Mucosa of gallbladder (tissue), 1 donor: ENCODE measurements at regions not wholly inside any gene's neighbourhood (a gene's known extent, or its start where the extent isn't known, plus 50 kb on each side); places are given as distances from the start of the nearest gene placed in this dataset.

Experiments used
- DNase-seq: peaks from one replicate; pipeline ENCODE4 v3.0.0-alpha.2; 2020; ENCODE audit warnings: low spot score
- donor health status: DM: no; HTN: no; CAD: no.

GRCh38 chr2:4844881-4845280 is 847.3 kb upstream of the SOX11 start:
- DNase-seq = no peak

DNA sequence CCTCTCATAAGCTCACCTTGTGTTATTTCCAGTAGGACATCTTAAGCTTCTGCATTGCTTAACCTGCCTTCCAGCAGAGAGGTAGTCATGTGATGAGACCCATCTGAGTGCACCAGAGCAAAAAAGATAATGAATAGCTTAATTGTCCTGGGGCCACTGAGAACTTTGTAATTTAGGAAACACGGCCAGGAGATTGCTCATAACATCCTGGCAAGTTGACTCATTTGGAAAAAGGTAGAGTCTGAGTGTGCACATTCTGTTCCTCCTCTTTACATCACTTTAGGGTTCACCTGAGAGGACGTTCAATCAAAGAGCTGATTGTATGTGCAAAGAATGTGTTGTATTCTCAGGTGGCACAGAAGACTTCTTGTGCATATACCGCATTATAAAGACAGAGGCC is 830.2 kb upstream of the SOX11 start:
- no peak for DNase-seq

DNA sequence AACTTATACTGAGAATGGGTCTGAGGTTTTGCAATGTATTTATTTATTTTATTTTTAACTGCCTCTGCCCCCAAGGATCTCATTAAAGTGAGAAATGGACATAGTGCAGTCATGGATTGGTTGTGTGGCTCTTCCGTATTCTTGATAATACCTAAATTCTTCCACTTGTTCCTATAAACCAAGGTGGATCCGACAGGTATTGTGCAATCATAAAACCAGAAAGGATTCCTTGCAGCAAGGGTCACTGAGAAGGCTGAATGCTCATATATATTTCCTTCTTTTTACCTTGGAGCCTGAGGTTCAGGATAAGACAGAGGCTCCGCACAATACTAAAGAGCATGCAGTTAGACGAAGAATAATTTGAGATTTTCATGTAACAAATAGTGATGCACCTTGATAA is 826.0 kb upstream of the SOX11 start:
- no peak for DNase-seq

- no peak for DNase-seq
Observed at GRCh38 chr2:4868466-4868865, 823.7 kb upstream of the SOX11 start.

DNA sequence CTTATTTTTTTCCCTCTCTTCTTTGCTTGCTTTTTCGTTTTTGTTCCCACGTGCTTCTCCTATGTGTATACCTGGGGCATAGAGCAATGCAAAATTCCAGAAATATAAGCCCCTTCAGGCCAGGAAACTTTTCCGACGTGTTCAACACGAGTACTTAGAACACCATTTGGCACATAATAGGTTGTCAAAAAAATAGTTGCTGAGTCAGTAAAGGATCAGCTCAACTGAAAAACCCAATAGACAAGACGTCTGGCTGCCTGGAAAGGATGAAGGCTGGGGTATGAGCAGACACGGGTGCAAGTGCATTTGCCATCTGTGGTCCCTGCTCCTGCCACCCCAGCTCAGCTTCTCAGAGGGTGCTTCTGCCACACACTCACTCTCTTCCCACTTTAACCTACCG is 823.0 kb upstream of the SOX11 start:
- no peak for DNase-seq

GRCh38 chr2:4873364-4873763 is 818.8 kb upstream of the SOX11 start:
- no peak for DNase-seq

DNA sequence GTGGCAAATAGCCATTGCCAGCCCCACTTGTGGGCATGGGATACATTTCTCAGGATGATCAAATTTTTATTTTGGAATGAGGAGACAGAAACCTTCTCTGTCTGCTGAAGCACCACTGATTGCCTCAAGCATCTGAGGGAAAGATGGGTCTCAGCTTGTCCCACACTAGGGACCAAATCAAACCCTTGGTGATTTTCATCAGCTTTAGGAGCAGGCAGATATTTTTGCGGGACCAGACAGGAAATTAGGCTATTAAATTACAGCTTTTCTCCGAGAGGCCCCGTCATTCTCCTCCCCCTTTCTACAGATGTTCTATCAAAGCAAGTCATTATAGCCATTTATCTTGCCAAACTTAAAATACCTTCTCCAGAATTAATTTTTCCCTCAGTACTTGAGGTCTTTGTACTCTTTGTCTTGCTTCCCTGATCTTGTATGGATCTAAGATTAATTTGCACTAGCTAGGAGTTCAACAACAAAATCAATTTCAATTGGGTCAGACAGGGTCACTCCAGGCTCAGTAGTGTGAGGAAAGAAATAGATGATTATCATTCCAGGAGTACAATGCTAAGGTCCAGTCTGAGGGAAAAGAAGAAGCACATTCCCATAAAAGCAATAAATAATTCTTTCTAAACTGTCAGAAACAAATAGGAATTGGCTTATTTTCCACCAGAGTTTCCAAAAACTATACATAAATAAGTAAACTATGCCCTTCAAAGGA is 818.1 kb upstream of the SOX11 start:
- DNase-seq = no peak

- DNase-seq = no peak
Observed at GRCh38 chr2:4882421-4882820, 809.8 kb upstream of the SOX11 start.

DNA sequence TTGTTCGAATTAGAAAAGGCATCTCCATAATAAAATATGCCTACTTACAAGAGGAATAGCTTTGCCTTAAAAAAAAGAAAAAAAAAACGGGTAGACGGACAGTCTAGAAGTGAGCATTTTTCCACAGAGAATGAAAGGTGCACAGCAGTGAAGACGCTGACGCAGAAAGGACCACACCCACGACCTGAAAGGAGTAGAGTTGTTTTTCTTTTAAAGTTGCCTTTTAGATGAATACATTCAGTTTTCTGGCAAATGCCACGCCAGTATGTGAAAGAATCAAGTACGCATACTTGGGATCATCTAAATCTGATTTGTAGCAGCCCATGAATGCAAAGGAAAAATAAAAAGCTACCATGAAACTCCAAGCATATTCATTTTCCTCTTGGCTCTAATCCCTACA is 809.2 kb upstream of the SOX11 start:
- DNase-seq = no peak

- DNase-seq = no peak
Observed at GRCh38 chr2:4883375-4883774, 808.8 kb upstream of the SOX11 start.

DNA sequence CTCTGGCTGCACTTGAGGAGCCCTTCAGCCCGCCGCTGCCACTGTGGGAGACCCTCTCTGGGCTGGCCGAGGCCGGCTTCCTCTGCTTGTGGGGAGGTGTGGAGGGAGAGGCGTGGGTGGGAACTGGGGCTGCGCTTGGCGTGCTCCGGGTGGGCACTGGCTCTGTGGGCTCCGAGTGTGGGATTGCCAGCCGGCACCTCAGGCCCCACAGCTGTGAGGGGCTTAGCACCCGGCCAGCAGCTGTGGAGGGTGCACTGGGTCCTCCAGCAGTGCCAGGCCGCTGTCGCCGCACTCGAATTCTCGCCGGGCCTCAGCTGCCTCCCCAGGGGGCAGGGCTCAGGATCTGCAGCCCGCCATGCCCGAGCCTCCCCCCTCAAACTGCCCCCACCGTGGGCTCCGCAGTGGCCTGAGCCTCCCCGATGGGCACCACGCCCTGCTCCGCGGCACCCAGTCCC is 808.0 kb upstream of the SOX11 start:
- DNase-seq = no peak

DNA sequence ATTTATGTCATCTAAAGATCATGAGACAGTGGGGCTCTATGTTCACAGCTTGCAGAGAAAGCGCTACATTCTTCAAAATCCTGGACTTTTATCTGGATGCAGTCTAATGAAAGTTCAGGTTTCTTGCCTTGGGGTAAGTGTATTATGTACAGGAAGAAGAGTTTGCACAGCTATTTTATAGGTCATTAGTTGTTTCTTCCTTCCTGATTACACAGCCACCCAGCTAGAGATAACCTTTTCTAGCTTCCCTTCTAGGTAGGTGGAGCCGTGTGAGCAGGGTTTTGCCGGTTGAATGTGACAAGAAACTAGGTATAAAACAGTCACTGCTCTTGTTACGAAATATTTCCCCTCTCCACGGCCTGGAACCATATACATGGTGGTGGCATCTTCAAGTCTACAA is 800.8 kb upstream of the SOX11 start:
- no peak for DNase-seq

GRCh38 chr2:4895371-4895770 is 796.8 kb upstream of the SOX11 start:
- DNase-seq = no peak

DNA sequence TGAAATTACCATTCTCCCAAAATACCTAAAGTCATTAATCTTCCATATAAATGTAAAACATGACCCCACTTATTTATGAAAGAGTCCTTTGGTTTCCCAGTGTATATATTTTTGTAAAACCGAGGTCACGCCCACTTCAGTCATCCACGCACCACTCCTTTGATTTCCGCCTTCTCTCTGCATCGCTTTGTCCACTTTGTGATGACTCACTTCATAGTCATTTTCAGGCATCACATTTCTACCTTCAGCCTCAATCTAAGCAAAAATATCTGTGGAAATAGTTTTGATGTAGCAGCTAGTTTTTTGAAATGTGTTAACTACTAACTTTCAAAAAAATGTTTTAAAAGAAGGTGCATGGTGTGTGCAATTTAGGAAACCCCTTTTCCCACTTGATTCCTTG is 793.5 kb upstream of the SOX11 start:
- no peak for DNase-seq

GRCh38 chr2:4900242-4900641 is 791.9 kb upstream of the SOX11 start:
- DNase-seq = no peak

DNA sequence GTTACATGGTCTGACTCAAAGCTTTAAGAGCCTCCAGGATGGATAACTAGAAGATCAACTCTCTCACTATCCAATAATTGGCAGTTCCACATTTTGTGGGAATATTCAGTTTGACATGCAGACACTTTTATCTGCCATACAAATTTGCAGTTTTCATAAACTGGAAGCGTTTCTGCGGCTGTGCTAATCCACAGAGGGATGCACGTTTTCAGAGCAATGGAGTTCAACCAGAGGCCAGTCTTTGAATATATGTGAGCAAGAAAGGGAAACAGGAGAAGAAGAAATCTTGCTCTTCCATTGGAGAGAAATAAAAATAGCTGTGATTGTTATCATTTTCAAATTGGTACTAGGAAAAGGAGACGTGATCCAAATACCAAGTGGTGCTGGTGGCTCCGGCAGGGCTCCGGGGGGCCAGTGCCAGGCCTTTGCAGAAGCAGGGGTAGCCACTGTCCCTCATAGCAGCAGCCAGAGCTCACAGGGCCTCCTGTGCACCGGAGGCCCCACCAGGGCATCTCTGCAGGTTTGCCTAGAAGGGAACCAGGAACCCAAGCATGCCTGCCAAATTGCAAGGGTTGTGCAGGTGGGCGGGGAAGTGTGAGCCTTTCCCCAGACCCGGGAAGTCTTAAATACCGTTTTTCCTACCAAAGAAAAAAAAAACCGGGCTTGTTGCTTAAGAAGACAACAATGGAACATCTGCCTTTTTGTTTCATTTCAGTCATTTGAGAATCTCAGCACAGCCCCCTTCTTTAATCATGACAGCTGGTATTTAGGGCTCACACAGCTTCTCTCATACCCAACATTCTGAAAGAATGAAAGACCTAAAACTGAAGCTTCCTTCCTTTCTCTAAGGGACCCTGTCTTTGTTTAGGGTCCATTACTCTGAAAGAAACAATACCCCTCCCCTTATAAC is 791.1 kb upstream of the SOX11 start:
- no peak for DNase-seq

GRCh38 chr2:4903656-4904348 is 788.4 kb upstream of the SOX11 start:
- DNase-seq = no peak

DNA sequence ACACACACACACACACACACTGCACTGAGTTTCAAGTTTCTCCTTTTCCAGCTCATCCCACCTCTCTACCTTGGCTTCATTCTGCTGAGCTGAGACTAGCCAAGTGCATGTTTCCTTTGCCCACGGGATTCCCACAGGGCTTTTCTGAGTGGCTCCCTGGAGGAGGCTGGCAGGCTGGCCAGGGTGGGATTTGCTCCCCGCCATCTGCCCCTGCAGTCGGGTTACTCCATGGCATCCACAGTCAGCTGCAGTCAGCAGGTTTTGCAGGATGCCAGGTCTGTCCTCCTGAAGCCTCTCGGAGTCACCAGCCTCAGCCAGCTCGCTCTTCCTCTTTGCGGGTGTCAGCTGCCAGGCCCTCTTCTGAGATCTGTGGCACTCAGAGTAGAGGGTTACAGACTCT is 783.7 kb upstream of the SOX11 start:
- DNase-seq = no peak

GRCh38 chr2:4909346-4910009 is 782.7 kb upstream of the SOX11 start:
- no peak for DNase-seq

GRCh38 chr2:4914036-4914435 is 778.1 kb upstream of the SOX11 start:
- DNase-seq = no peak

DNA sequence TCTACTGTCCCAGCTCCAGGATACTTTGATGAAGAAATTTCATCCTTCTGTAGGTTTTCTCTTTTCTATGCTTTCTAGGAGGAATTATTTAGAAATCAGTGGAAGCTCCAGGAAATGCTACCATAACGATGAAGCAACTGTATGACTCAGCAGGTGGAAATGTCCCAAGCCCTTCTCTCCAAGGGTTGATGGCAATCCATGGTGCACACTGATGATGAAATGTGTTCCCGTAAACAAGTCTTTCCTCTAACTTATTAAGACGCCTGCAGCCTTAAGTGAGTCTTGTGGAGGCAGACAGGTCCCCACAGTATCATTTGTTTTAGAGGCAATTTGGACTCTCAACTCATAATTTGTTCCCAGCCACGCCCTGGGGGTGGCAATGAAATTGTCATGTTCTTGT is 777.6 kb upstream of the SOX11 start:
- no peak for DNase-seq

GRCh38 chr2:4915357-4915756 is 776.8 kb upstream of the SOX11 start:
- no peak for DNase-seq
